K562 (cell line): ENCODE measurements at regions not wholly inside any gene's neighbourhood (a gene's known extent, or its start where the extent isn't known, plus 50 kb on each side); places are given as distances from the start of the nearest gene placed in this dataset.

ENCODE experiments used
- ARHGAP35 ChIP-seq: fragments of 450-650 bp; IDR thresholded peaks from 2 replicates; pipeline ENCODE4 v1.6.1; 2018; ENCODE audit not compliant: partially characterized antibody
- ATF7 ChIP-seq: fragments of 450-650 bp; IDR thresholded peaks from 2 replicates; pipeline ENCODE4 v1.7.1; 2014; ENCODE audit warnings: mild to moderate bottlenecking, moderate library complexity
- MCM7 ChIP-seq, 2 experiments: fragments of 450-650 bp; IDR thresholded peaks; 2 replicates each; pipeline ENCODE4 v1.6.1; 2016 to 2018
- MTA3 ChIP-seq: fragments of 450-650 bp; formaldehyde crosslinking; IDR thresholded peaks from 2 replicates; pipeline ENCODE4 v1.6.1; 2017; ENCODE audit warnings: mild to moderate bottlenecking, borderline replicate concordance
- MXI1 ChIP-seq: IDR thresholded peaks from 2 replicates; pipeline ENCODE4 v1.6.1; 2011; ENCODE audit warnings: low read depth, mild to moderate bottlenecking, improper control_type of control experiment, low read length
- NCOA1 ChIP-seq: fragments of 450-650 bp; IDR thresholded peaks from 2 replicates; pipeline ENCODE4 v1.6.1; 2016; ENCODE audit warnings: low read depth
- NR2C2 ChIP-seq, 2 experiments: fragments of 200-800 bp in 1 of 2; sonication (Bioruptor generic) in 1 of 2; sonication (generic) in 1 of 2; formaldehyde crosslinking in 1 of 2; IDR thresholded peaks; 2 replicates each; pipeline versions ENCODE4 v1.6.1 to v1.8.0; 2016 to 2022; ENCODE audit warnings: mild to moderate bottlenecking in 1 of 2, missing compliant biosample characterization in 1 of 2, missing genetic modification characterization in 1 of 2, missing genetic modification reagents in 1 of 2
- NUFIP1 ChIP-seq: fragments of 450-650 bp; IDR thresholded peaks from 2 replicates; pipeline ENCODE4 v1.6.1; 2018; ENCODE audit not compliant: partially characterized antibody
- POLR2A ChIP-seq: fragments of 450-650 bp; conservative IDR thresholded peaks from 2 replicates; pipeline ENCODE4 v1.6.1; 2016
- ZNF76 ChIP-seq: fragments of 250-450 bp; sonication (Bioruptor Pico); IDR thresholded peaks from 2 replicates; pipeline ENCODE4 v1.4.0; 2020; ENCODE audit warnings: mild to moderate bottlenecking, moderate library complexity, borderline replicate concordance
- ZSCAN32 ChIP-seq: fragments of 450-650 bp; formaldehyde crosslinking; IDR thresholded peaks from 2 replicates; pipeline ENCODE4 v1.4.0; 2020; ENCODE audit warnings: mild to moderate bottlenecking, moderate library complexity
- TF ChIP-seq, protein P1 (sequence below), 3 experiments: IDR thresholded peaks in 2 of 3; conservative IDR thresholded peaks in 1 of 3; 2 replicates each; pipeline ENCODE4 v1.5.1; 2011 to 2012; ENCODE audit warnings: low read length in 3 of 3, mild to moderate bottlenecking in 3 of 3, control low read depth in 2 of 3, improper control_type of control experiment in 1 of 3, inconsistent platforms in 1 of 3, low read depth in 1 of 3, mixed read lengths in 1 of 3, moderate library complexity in 1 of 3; ENCODE audit not compliant: insufficient read depth in 2 of 3
- TF ChIP-seq, protein P2 (sequence below), 2 experiments: fragments of 450-650 bp in 1 of 2; IDR thresholded peaks; 2 replicates each; pipeline ENCODE4 v1.6.1; 2011 to 2017; ENCODE audit warnings: low read depth in 2 of 2, antibody characterized with exemption in 1 of 2, borderline replicate concordance in 1 of 2, low read length in 1 of 2, mild to moderate bottlenecking in 1 of 2, mixed read lengths in 1 of 2; ENCODE audit not compliant: control insufficient read depth in 1 of 2
- TF ChIP-seq, protein P3 (sequence below): sonication (generic); formaldehyde crosslinking; IDR thresholded peaks from 2 replicates; pipeline ENCODE4 v1.9.0; 2022; ENCODE audit warnings: mild to moderate bottlenecking, missing genetic modification reagents

DNA sequence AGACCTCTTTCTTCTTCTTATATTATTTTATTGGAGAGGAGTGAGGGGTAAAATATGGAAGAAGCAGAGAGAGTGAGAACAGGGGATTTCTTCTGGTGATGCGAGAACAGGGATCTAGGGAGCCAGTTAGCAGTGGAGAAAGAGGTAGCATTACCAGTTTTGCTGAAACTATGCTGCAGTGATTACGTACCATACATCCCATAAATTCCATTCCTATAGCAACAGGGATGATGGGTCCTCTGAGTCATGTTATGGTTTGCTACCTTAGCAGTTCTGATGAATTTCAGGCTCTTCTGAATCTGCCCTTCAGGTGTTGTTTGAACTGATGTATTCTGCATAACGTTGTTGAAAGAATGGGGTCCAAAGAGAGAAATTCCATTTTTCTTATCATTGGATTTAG, 625.4 kb upstream of the LRFN5 start:
- TF ChIP-seq ATF7 = no peak
- no peak for TF ChIP-seq NR2C2 (CRISPR knock-in tag; IDR thresholded peaks at IDR 0.05)
- TF ChIP-seq NR2C2 (tag; IDR thresholded peaks at IDR 0.05) = no peak
- no peak for TF ChIP-seq MXI1
- no peak for TF ChIP-seq NUFIP1
- TF ChIP-seq, protein P1, sequence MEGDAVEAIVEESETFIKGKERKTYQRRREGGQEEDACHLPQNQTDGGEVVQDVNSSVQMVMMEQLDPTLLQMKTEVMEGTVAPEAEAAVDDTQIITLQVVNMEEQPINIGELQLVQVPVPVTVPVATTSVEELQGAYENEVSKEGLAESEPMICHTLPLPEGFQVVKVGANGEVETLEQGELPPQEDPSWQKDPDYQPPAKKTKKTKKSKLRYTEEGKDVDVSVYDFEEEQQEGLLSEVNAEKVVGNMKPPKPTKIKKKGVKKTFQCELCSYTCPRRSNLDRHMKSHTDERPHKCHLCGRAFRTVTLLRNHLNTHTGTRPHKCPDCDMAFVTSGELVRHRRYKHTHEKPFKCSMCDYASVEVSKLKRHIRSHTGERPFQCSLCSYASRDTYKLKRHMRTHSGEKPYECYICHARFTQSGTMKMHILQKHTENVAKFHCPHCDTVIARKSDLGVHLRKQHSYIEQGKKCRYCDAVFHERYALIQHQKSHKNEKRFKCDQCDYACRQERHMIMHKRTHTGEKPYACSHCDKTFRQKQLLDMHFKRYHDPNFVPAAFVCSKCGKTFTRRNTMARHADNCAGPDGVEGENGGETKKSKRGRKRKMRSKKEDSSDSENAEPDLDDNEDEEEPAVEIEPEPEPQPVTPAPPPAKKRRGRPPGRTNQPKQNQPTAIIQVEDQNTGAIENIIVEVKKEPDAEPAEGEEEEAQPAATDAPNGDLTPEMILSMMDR (IDR thresholded peaks at IDR 0.05 in 2 of 3, conservative IDR thresholded peaks at IDR 0.05 in 1 of 3; ENCODE audit: insufficient read depth in 2 of 3, low read depth in 1 of 3, low read length in 3 of 3) = no peak
- TF ChIP-seq ZSCAN32 (CRISPR knock-in tag) = no peak
- no peak for TF ChIP-seq NCOA1
- no peak for TF ChIP-seq POLR2A
- TF ChIP-seq, protein P2, sequence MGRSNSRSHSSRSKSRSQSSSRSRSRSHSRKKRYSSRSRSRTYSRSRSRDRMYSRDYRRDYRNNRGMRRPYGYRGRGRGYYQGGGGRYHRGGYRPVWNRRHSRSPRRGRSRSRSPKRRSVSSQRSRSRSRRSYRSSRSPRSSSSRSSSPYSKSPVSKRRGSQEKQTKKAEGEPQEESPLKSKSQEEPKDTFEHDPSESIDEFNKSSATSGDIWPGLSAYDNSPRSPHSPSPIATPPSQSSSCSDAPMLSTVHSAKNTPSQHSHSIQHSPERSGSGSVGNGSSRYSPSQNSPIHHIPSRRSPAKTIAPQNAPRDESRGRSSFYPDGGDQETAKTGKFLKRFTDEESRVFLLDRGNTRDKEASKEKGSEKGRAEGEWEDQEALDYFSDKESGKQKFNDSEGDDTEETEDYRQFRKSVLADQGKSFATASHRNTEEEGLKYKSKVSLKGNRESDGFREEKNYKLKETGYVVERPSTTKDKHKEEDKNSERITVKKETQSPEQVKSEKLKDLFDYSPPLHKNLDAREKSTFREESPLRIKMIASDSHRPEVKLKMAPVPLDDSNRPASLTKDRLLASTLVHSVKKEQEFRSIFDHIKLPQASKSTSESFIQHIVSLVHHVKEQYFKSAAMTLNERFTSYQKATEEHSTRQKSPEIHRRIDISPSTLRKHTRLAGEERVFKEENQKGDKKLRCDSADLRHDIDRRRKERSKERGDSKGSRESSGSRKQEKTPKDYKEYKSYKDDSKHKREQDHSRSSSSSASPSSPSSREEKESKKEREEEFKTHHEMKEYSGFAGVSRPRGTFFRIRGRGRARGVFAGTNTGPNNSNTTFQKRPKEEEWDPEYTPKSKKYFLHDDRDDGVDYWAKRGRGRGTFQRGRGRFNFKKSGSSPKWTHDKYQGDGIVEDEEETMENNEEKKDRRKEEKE (IDR thresholded peaks at IDR 0.05; ENCODE audit: borderline replicate concordance in 1 of 2, control insufficient read depth in 1 of 2, low read depth in 2 of 2, low read length in 1 of 2) = no peak
- no peak for TF ChIP-seq ZNF76 (CRISPR knock-in tag)
- no peak for TF ChIP-seq MCM7 (IDR thresholded peaks at IDR 0.05)
- TF ChIP-seq MTA3 = no peak
- TF ChIP-seq ARHGAP35 = no peak
- TF ChIP-seq, protein P3, sequence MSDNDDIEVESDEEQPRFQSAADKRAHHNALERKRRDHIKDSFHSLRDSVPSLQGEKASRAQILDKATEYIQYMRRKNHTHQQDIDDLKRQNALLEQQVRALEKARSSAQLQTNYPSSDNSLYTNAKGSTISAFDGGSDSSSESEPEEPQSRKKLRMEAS (CRISPR knock-in tag) = no peak
